ENCODE measurements at regions not wholly inside any gene's neighbourhood (a gene's known extent, or its start where the extent isn't known, plus 50 kb on each side); places are given as distances from the start of the nearest gene placed in this dataset.
"Not testable (repeated sequence)": the region's sequence is repeated elsewhere in the genome, so short reads cannot be mapped to it uniquely, and the experiment has no call there.

GRCh38 chr4:126592088-126592487, 1040.7 kb upstream of the INTU start:
- peak; percentile 23 for DNase-seq (ENCODE audit: low spot score)

GRCh38 chr4:126593626-126594025, 1039.1 kb upstream of the INTU start:
- DNase-seq (ENCODE audit: low spot score), result no peak

- DNase-seq (ENCODE audit: low spot score), result no peak
These were observed 1037.1 kb upstream of the INTU start for GRCh38 chr4:126595643-126596042.

- DNase-seq (ENCODE audit: low spot score), result peak; percentile 19
These were observed 1033.0 kb upstream of the INTU start for GRCh38 chr4:126599746-126600145.

- DNase-seq (ENCODE audit: low spot score), result no peak
These were observed 1029.5 kb upstream of the INTU start for GRCh38 chr4:126603210-126603609.

- no peak for DNase-seq (ENCODE audit: low spot score)
These were observed 1028.9 kb upstream of the INTU start for GRCh38 chr4:126603825-126604224.

GRCh38 chr4:126604268-126604867, 1028.4 kb upstream of the INTU start:
- peak; percentile 70 for DNase-seq (ENCODE audit: low spot score)

- DNase-seq (ENCODE audit: low spot score), result no peak
These were observed 1021.8 kb upstream of the INTU start for GRCh38 chr4:126610933-126611332.

GRCh38 chr4:126611900-126612299, 1020.9 kb upstream of the INTU start:
- peak; percentile 19 for DNase-seq (ENCODE audit: low spot score)

- no peak for DNase-seq (ENCODE audit: low spot score)
These were observed 1018.4 kb upstream of the INTU start for GRCh38 chr4:126614356-126614855.

- no peak for DNase-seq (ENCODE audit: low spot score)
These were observed 1016.0 kb upstream of the INTU start for GRCh38 chr4:126616795-126617194.

GRCh38 chr4:126627255-126627654, 1005.5 kb upstream of the INTU start:
- DNase-seq (ENCODE audit: low spot score), result peak; percentile 30

GRCh38 chr4:126628933-126629332, 1003.8 kb upstream of the INTU start:
- no peak for DNase-seq (ENCODE audit: low spot score)

GRCh38 chr4:126630230-126630629, 1002.5 kb upstream of the INTU start:
- DNase-seq (ENCODE audit: low spot score), result no peak

GRCh38 chr4:126633306-126633705, 999.5 kb upstream of the INTU start:
- no peak for DNase-seq (ENCODE audit: low spot score)

- no peak for DNase-seq (ENCODE audit: low spot score)
These were observed 995.1 kb upstream of the INTU start for GRCh38 chr4:126637706-126638105.

GRCh38 chr4:126647320-126647719, 985.4 kb upstream of the INTU start:
- DNase-seq (ENCODE audit: low spot score), result no peak

GRCh38 chr4:126647756-126648397, 984.9 kb upstream of the INTU start:
- DNase-seq (ENCODE audit: low spot score), result peak; percentile 5

GRCh38 chr4:126658411-126658810, 974.3 kb upstream of the INTU start:
- no peak for DNase-seq (ENCODE audit: low spot score)

- DNase-seq (ENCODE audit: low spot score), result no peak
These were observed 971.6 kb upstream of the INTU start for GRCh38 chr4:126661194-126661593.

- DNase-seq (ENCODE audit: low spot score), result no peak
These were observed 967.9 kb upstream of the INTU start for GRCh38 chr4:126664839-126665238.

GRCh38 chr4:126670038-126670437, 962.7 kb upstream of the INTU start:
- not testable (repeated sequence) for DNase-seq (ENCODE audit: low spot score)

- no peak for DNase-seq (ENCODE audit: low spot score)
These were observed 954.1 kb upstream of the INTU start for GRCh38 chr4:126678618-126679017.

GRCh38 chr4:126679303-126679702, 953.5 kb upstream of the INTU start:
- DNase-seq (ENCODE audit: low spot score), result no peak

All from RKO (cell line).